Right renal cortex interstitium (tissue), 3 donors: ENCODE measurements at regions not wholly inside any gene's neighbourhood (a gene's known extent, or its start where the extent isn't known, plus 50 kb on each side); places are given as distances from the start of the nearest gene placed in this dataset.
"Not testable (repeated sequence)": the region's sequence is repeated elsewhere in the genome, so short reads cannot be mapped to it uniquely, and the experiment has no call there.

Source experiments
- DNase-seq, 3 donors: peaks; one replicate each; pipeline ENCODE4 v3.0.0-alpha.2; 2013; ENCODE audit warnings: low read depth in 3 of 3, low spot score in 2 of 3

- not testable (repeated sequence) for DNase-seq
These were observed 135.2 kb downstream of the FAM72B start for GRCh38 chr1:121048769-121049443.

- not testable (repeated sequence) for DNase-seq
These were observed 134.0 kb downstream of the FAM72B start for GRCh38 chr1:121050097-121050496.

GRCh38 chr1:121051161-121051790 is 132.9 kb downstream of the FAM72B start:
- not testable (repeated sequence) for DNase-seq

- not testable (repeated sequence) for DNase-seq
These were observed 132.0 kb downstream of the FAM72B start for GRCh38 chr1:121052081-121052660.

- DNase-seq = not testable (repeated sequence)
These were observed 129.2 kb downstream of the FAM72B start for GRCh38 chr1:121054928-121055327.

- not testable (repeated sequence) for DNase-seq
These were observed 117.2 kb downstream of the FAM72B start for GRCh38 chr1:121066925-121067324.

- DNase-seq = not testable (repeated sequence)
These were observed 115.2 kb downstream of the FAM72B start for GRCh38 chr1:121068738-121069499.

GRCh38 chr1:121073852-121074251 is 110.3 kb downstream of the FAM72B start:
- not testable (repeated sequence) for DNase-seq

GRCh38 chr1:121075254-121075805 is 108.8 kb downstream of the FAM72B start:
- DNase-seq = not testable (repeated sequence)

- DNase-seq = not testable (repeated sequence)
These were observed 107.5 kb downstream of the FAM72B start for GRCh38 chr1:121076674-121077073.

GRCh38 chr1:121079655-121080054 is 104.5 kb downstream of the FAM72B start:
- DNase-seq = not testable (repeated sequence)

GRCh38 chr1:121080197-121080903 is 103.8 kb downstream of the FAM72B start:
- not testable (repeated sequence) for DNase-seq

- DNase-seq = not testable (repeated sequence)
These were observed 103.3 kb downstream of the FAM72B start for GRCh38 chr1:121080904-121081264.

GRCh38 chr1:121081625-121082199 is 102.4 kb downstream of the FAM72B start:
- DNase-seq = not testable (repeated sequence)

GRCh38 chr1:121082995-121083394 is 101.1 kb downstream of the FAM72B start:
- DNase-seq = not testable (repeated sequence)

- DNase-seq = not testable (repeated sequence)
These were observed 97.9 kb downstream of the FAM72B start for GRCh38 chr1:121086249-121086648.

GRCh38 chr1:121087221-121087620 is 96.9 kb downstream of the FAM72B start:
- not testable (repeated sequence) for DNase-seq

GRCh38 chr1:121088568-121088967 is 95.6 kb downstream of the FAM72B start:
- not testable (repeated sequence) for DNase-seq

- DNase-seq = not testable (repeated sequence)
These were observed 91.7 kb downstream of the FAM72B start for GRCh38 chr1:121092329-121092968.
